OCI-LY3 (cell line): ENCODE measurements at regions not wholly inside any gene's neighbourhood (a gene's known extent, or its start where the extent isn't known, plus 50 kb on each side); places are given as distances from the start of the nearest gene placed in this dataset.

Experiments used
- H2AFZ ChIP-seq: fragments of 200-600, 300-600 bp; shearing (Covaris generic); 2 replicates; pipeline ENCODE4 v1.6.0; 2014; ENCODE audit warnings: antibody characterized with exemption, low read depth, low read length
- H3K27ac ChIP-seq: fragments of 200-600, 300-600 bp; sonication (generic); 2 replicates; pipeline ENCODE4 v1.5.1; 2014; ENCODE audit warnings: mild to moderate bottlenecking, low read length, moderate library complexity, mixed read lengths
- H3K27me3 ChIP-seq: fragments of 200-600, 300-600 bp; sonication (generic); 2 replicates; pipeline ENCODE4 v1.6.1; 2014; ENCODE audit warnings: low read depth, low read length, mixed read lengths
- H3K36me3 ChIP-seq: fragments of 200-600, 300-600 bp; sonication (generic); replicated peaks from 2 replicates; pipeline ENCODE3; 2014; ENCODE audit warnings: low read depth, low read length, mixed read lengths
- H3K4me1 ChIP-seq: fragments of 300-600, 200-600 bp; sonication (generic); 2 replicates; pipeline ENCODE4 v1.6.1; 2014; ENCODE audit warnings: low read length, mixed read lengths
- H3K4me2 ChIP-seq: fragments of 200-600, 300-600 bp; sonication (generic); 2 replicates; pipeline ENCODE4 v1.6.1; 2014; ENCODE audit warnings: low read length, mixed read lengths
- H3K4me3 ChIP-seq: fragments of 300-600, 200-600 bp; sonication (generic); 2 replicates; pipeline ENCODE4 v1.5.1; 2014; ENCODE audit warnings: antibody characterized with exemption, mild to moderate bottlenecking, low read length, moderate library complexity
- H3K79me2 ChIP-seq: fragments of 300-600, 200-600 bp; shearing (Covaris generic); 2 replicates; pipeline ENCODE4 v1.6.1; 2014; ENCODE audit warnings: mild to moderate bottlenecking, low read length, mixed read lengths
- H3K9ac ChIP-seq: fragments of 300-600, 200-600 bp; shearing (Covaris generic); 2 replicates; pipeline ENCODE4 v1.6.0; 2014; ENCODE audit warnings: mild to moderate bottlenecking, low read length, moderate library complexity
- H3K9me3 ChIP-seq: fragments of 200-600, 300-600 bp; shearing (Covaris generic); 2 replicates; pipeline ENCODE4 v1.6.1; 2014; ENCODE audit warnings: low read length, mixed read lengths; ENCODE audit not compliant: insufficient read depth
- H4K20me1 ChIP-seq: fragments of 200-600, 300-600 bp; sonication (generic); 2 replicates; pipeline ENCODE4 v1.6.1; 2016; ENCODE audit warnings: low read length, mixed read lengths; ENCODE audit not compliant: insufficient read depth
- EZH2phosphoT487 ChIP-seq: fragments of 200-600 bp; shearing (Covaris generic); IDR thresholded peaks from 2 replicates; pipeline ENCODE4 v1.6.1; 2018; ENCODE audit warnings: antibody characterized with exemption, mixed run types, low read depth
- TF ChIP-seq, protein P1 (sequence below): fragments of 200-600, 300-600 bp; sonication (generic); IDR thresholded peaks from 2 replicates; pipeline ENCODE4 v1.5.1; 2014; ENCODE audit warnings: antibody characterized with exemption, low read length, low read depth

DNA sequence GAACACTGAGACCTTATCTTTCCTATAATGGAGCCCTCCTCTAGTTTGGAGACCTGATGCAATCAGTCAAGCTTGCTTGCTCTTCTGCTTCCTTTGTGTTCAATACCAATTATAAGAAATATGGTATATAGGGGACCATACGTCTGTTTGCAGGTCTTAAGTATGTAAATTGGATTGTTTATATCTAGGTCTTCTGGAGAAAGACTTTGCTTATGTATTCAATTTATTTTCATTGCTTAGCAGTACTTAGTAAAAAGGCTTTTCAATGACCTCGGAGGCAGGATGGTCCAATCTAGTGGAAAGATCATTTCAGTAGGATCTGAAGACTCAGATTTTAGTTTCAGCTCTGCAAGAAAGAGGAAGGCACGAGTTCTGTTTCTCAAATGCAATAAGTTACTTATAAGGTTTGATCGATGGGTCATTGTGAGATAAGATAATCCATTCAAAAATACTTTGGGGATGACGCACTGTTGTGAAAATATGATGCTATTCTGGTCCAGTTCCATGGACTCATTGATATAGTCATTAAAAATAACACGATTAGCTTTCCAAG is 571.6 kb downstream of the SH2D4B start:
- peak overlapping the region; percentile 81 for H3K4me2 ChIP-seq
- peak overlapping the region; percentile 68 for H3K4me3 ChIP-seq
- peak overlapping the region; percentile 99 for H3K27ac ChIP-seq
- peaks cover 18% of the 10 kb centered on the region for H3K36me3 ChIP-seq
- H3K27me3 ChIP-seq: no peaks in the 10 kb centered on the region
- peak overlapping the region; percentile 71 for H3K9ac ChIP-seq
- TF ChIP-seq EZH2phosphoT487: no peak
- TF ChIP-seq, protein P1, sequence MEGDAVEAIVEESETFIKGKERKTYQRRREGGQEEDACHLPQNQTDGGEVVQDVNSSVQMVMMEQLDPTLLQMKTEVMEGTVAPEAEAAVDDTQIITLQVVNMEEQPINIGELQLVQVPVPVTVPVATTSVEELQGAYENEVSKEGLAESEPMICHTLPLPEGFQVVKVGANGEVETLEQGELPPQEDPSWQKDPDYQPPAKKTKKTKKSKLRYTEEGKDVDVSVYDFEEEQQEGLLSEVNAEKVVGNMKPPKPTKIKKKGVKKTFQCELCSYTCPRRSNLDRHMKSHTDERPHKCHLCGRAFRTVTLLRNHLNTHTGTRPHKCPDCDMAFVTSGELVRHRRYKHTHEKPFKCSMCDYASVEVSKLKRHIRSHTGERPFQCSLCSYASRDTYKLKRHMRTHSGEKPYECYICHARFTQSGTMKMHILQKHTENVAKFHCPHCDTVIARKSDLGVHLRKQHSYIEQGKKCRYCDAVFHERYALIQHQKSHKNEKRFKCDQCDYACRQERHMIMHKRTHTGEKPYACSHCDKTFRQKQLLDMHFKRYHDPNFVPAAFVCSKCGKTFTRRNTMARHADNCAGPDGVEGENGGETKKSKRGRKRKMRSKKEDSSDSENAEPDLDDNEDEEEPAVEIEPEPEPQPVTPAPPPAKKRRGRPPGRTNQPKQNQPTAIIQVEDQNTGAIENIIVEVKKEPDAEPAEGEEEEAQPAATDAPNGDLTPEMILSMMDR: no peak
- no peaks in the 10 kb centered on the region for H4K20me1 ChIP-seq
- peaks cover 7% of the 10 kb centered on the region; the same call in 1 of the 2 replicates for H3K9me3 ChIP-seq
- H3K79me2 ChIP-seq: no peaks in the 10 kb centered on the region
- no peak overlapping the region for H2AFZ ChIP-seq
- peaks cover 59% of the 10 kb centered on the region for H3K4me1 ChIP-seq

DNA sequence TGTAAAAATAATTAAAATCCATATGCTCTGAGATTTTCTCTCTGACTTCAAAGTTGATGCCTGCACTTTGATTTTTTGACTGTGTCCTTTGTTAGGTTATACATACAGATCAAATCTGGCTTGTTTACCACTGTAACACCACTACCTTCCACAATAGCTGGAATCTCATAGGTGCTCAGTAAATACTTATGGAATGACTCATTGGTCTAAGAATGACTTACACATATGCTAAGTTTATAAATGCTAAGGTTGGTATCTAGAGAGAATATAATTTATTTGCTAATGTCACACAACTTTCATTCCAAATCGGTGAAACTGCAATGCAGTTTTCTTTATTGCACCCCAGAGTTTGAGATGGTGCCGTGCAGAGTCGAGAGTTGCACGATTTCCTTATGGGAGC is 578.5 kb downstream of the SH2D4B start:
- no peak overlapping the region for H2AFZ ChIP-seq
- H3K79me2 ChIP-seq: no peaks in the 10 kb centered on the region
- no peaks in the 10 kb centered on the region for H4K20me1 ChIP-seq
- no peak overlapping the region for H3K4me2 ChIP-seq
- TF ChIP-seq, protein P1: no peak
- no peak for TF ChIP-seq EZH2phosphoT487
- H3K9me3 ChIP-seq: no peaks in the 10 kb centered on the region
- no peak overlapping the region for H3K27ac ChIP-seq
- no peak overlapping the region for H3K9ac ChIP-seq
- no peaks in the 10 kb centered on the region for H3K36me3 ChIP-seq
- H3K4me1 ChIP-seq: peaks cover 15% of the 10 kb centered on the region
- H3K4me3 ChIP-seq: no peak overlapping the region
- H3K27me3 ChIP-seq: no peaks in the 10 kb centered on the region

DNA sequence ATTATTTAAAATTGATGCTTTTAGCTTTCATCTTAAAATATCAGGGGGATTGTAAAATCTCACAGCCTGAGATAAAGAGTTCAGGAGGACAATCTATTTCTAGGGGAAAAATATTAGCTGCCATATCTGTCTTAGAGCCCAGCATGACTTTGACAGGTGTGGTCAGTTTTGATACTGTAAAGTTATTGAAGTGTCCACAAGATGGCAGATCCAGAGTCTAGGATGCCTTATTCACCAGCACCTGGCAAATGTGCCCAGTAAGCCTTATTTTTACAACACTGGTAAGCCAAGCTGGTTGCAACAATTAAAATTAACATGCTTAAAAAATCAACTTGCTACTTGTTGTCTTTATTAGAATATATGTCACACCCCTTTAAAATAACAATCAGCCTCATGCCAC is 579.3 kb downstream of the SH2D4B start:
- Histone ChIP-seq H3K27ac (no peak overlapping the region), H3K79me2 (no peaks in the 10 kb centered on the region), H3K4me2 (no peak overlapping the region), H3K27me3 (no peaks in the 10 kb centered on the region), H3K9me3 (no peaks in the 10 kb centered on the region), H3K4me1 (peaks cover 10% of the 10 kb centered on the region), H3K36me3 (no peaks in the 10 kb centered on the region), H4K20me1 (no peaks in the 10 kb centered on the region), H3K9ac (no peak overlapping the region), H3K4me3 (no peak overlapping the region), H2AFZ (no peak overlapping the region)
- TF ChIP-seq, protein P1: no peak

DNA sequence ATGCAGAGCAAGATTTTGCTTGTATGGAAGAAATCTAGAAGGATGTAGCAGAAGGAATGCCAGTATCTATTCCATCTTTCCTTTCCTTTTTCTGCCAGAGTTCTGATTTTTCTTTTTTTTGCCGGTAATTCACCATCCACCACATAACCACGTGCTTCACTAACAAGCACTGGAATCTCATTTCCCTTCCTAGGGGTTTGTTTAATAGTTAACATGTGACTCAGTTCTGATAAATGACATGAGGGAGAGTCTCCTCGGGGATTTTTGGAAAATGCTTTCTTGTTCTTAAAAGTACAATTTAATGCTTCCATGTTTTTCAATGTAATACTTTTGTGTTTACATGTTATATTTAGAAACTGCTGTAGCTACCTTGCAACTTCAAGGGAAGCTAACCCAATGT is 590.2 kb downstream of the SH2D4B start:
- no peak overlapping the region for H3K4me2 ChIP-seq

More for the DNA sequence above, 590.2 kb downstream of the SH2D4B start:
- TF ChIP-seq EZH2phosphoT487: no peak
- TF ChIP-seq, protein P1: no peak
- no peaks in the 10 kb centered on the region for H3K9me3 ChIP-seq
- no peak overlapping the region for H3K4me3 ChIP-seq
- no peaks in the 10 kb centered on the region for H3K27me3 ChIP-seq
- H3K4me1 ChIP-seq: peaks cover 11% of the 10 kb centered on the region
- no peak overlapping the region for H3K9ac ChIP-seq
- no peaks in the 10 kb centered on the region for H3K79me2 ChIP-seq
- no peak overlapping the region for H2AFZ ChIP-seq
- H3K27ac ChIP-seq: no peak overlapping the region
- H4K20me1 ChIP-seq: no peaks in the 10 kb centered on the region
- no peaks in the 10 kb centered on the region for H3K36me3 ChIP-seq
